SK-N-MC (cell line): ENCODE measurements at regions not wholly inside any gene's neighbourhood (a gene's known extent, or its start where the extent isn't known, plus 50 kb on each side); places are given as distances from the start of the nearest gene placed in this dataset.

ENCODE experiments used
- EZH2 ChIP-seq: fragments of 200-600 bp; sonication (generic); IDR thresholded peaks from one replicate; pipeline ENCODE4 v1.6.1; 2017; ENCODE audit warnings: antibody characterized with exemption
- FOXP2 ChIP-seq: optimal IDR thresholded peaks from 2 replicates; pipeline ENCODE3; 2011; ENCODE audit warnings: mild to moderate bottlenecking, moderate library complexity; ENCODE audit not compliant: insufficient read depth; ENCODE audit errors: extremely low read length, control extremely low read depth
- POLR2AphosphoS5 ChIP-seq: IDR thresholded peaks from 2 replicates; pipeline ENCODE4 v1.6.1; 2012; ENCODE audit warnings: mild to moderate bottlenecking, low read depth, low read length, borderline replicate concordance

DNA sequence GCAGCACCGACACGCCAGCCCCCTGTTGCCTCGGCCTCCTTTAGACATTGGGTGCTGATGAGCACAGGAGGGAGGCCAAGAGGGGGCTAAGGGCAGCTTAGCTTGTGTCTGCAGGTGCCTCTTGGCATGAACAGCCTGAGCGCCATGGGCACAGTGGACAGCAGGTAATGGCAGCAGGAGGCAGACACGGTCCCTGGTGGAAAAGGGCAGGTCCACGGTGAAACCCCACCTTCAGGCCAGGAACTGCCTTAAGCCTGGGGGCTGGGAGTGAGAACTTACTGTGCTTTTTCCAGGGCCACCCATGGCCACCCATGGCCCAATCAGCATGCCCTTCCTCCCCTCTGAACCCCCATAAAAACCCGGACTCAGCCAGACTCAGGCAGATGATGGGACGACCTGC is 633.4 kb upstream of the TMEFF2 start:
- TF ChIP-seq EZH2 (no peak), POLR2AphosphoS5 (no peak), FOXP2 (no peak)
